ENCODE measurements at regions not wholly inside any gene's neighbourhood (a gene's known extent, or its start where the extent isn't known, plus 50 kb on each side); places are given as distances from the start of the nearest gene placed in this dataset.

- DNase-seq (no peak), ATAC-seq (ENCODE audit: poor library complexity) (no peak)
- intact Hi-C loops (cut with DNase I), result loop anchor here (10.0 kb wide), 1 partner anchor 194 kb away; no protein-coding TSS in a partner anchor
Measured at GRCh38 chr7:131110297-131111080, 217.2 kb upstream of the MKLN1 start.

GRCh38 chr7:131111081-131111576 lies 216.5 kb upstream of the MKLN1 start:
- DNase-seq (no peak), ATAC-seq (ENCODE audit: poor library complexity) (peak; percentile 24)
- intact Hi-C loops (cut with DNase I), result loop anchor here (10.0 kb wide), 1 partner anchor 194 kb away; no protein-coding TSS in a partner anchor

- intact Hi-C loops (cut with DNase I), result loop anchor here (10.0 kb wide), 1 partner anchor 193 kb away; no protein-coding TSS in a partner anchor
- DNase-seq (no peak), ATAC-seq (ENCODE audit: poor library complexity) (no peak)
Measured at GRCh38 chr7:131111792-131112191, 215.9 kb upstream of the MKLN1 start.

- DNase-seq (no peak), ATAC-seq (ENCODE audit: poor library complexity) (no peak)
- intact Hi-C loops (cut with DNase I), result loop anchor here (10.0 kb wide), 1 partner anchor 192 kb away; no protein-coding TSS in a partner anchor
Measured at GRCh38 chr7:131112431-131112830, 215.2 kb upstream of the MKLN1 start.

GRCh38 chr7:131115340-131115739 lies 212.3 kb upstream of the MKLN1 start:
- ATAC-seq (ENCODE audit: poor library complexity) (no peak), DNase-seq (no peak)
- intact Hi-C loops (cut with DNase I), result loop anchor here (10.0 kb wide), 1 partner anchor 189 kb away; no protein-coding TSS in a partner anchor

GRCh38 chr7:131117439-131117838 lies 210.2 kb upstream of the MKLN1 start:
- ATAC-seq (ENCODE audit: poor library complexity) (no peak), DNase-seq (no peak)
- intact Hi-C loops (cut with DNase I), result loop anchor here (10.0 kb wide), 1 partner anchor 187 kb away; no protein-coding TSS in a partner anchor

GRCh38 chr7:131119381-131119780 lies 208.3 kb upstream of the MKLN1 start:
- ATAC-seq (ENCODE audit: poor library complexity), result no peak
- intact Hi-C loops (cut with DNase I), result loop anchor here (10.0 kb wide), 1 partner anchor 185 kb away; no protein-coding TSS in a partner anchor
- DNase-seq, result no peak

- ATAC-seq (ENCODE audit: poor library complexity) (no peak), DNase-seq (no peak)
- intact Hi-C loops (cut with DNase I), result no loop called here
Measured at GRCh38 chr7:131122394-131122793, 205.3 kb upstream of the MKLN1 start.

GRCh38 chr7:131124001-131124629 lies 203.6 kb upstream of the MKLN1 start:
- intact Hi-C loops (cut with DNase I), result no loop called here
- ATAC-seq (ENCODE audit: poor library complexity), result no peak
- no peak for DNase-seq

- ATAC-seq (ENCODE audit: poor library complexity) (no peak), DNase-seq (no peak)
- intact Hi-C loops (cut with DNase I), result no loop called here
Measured at GRCh38 chr7:131124867-131125266, 202.8 kb upstream of the MKLN1 start.

- ATAC-seq (ENCODE audit: poor library complexity) (no peak), DNase-seq (no peak)
- intact Hi-C loops (cut with DNase I), result no loop called here
Measured at GRCh38 chr7:131130324-131130723, 197.4 kb upstream of the MKLN1 start.

- ATAC-seq (ENCODE audit: poor library complexity), result no peak
- intact Hi-C loops (cut with DNase I), result no loop called here
- no peak for DNase-seq
Measured at GRCh38 chr7:131131012-131131745, 196.5 kb upstream of the MKLN1 start.

GRCh38 chr7:131131746-131132431 lies 195.8 kb upstream of the MKLN1 start:
- DNase-seq (no peak), ATAC-seq (ENCODE audit: poor library complexity) (no peak)
- intact Hi-C loops (cut with DNase I), result no loop called here

GRCh38 chr7:131139462-131139861 lies 188.2 kb upstream of the MKLN1 start:
- DNase-seq, result no peak
- intact Hi-C loops (cut with DNase I), result no loop called here
- no peak for ATAC-seq (ENCODE audit: poor library complexity)

GRCh38 chr7:131141443-131141967 lies 186.2 kb upstream of the MKLN1 start:
- ATAC-seq (ENCODE audit: poor library complexity) (no peak), DNase-seq (no peak)
- intact Hi-C loops (cut with DNase I), result no loop called here

GRCh38 chr7:131143869-131144268 lies 183.8 kb upstream of the MKLN1 start:
- DNase-seq (no peak), ATAC-seq (ENCODE audit: poor library complexity) (no peak)
- intact Hi-C loops (cut with DNase I), result no loop called here

GRCh38 chr7:131145026-131145425 lies 182.7 kb upstream of the MKLN1 start:
- no peak for DNase-seq
- intact Hi-C loops (cut with DNase I), result no loop called here
- no peak for ATAC-seq (ENCODE audit: poor library complexity)

GRCh38 chr7:131145770-131146169 lies 181.9 kb upstream of the MKLN1 start:
- intact Hi-C loops (cut with DNase I), result no loop called here
- no peak for DNase-seq
- no peak for ATAC-seq (ENCODE audit: poor library complexity)
